H9 (cell line): ENCODE measurements at regions not wholly inside any gene's neighbourhood (a gene's known extent, or its start where the extent isn't known, plus 50 kb on each side); places are given as distances from the start of the nearest gene placed in this dataset.

Experiments used
- DNase-seq: peaks from one replicate; pipeline ENCODE4 v3.0.0-alpha.2; 2017
- H2AFZ ChIP-seq: one replicate; pipeline ENCODE4 v1.6.1; 2013; ENCODE audit warnings: mild to moderate bottlenecking, low read length, control low read depth, moderate library complexity
- H2AK5ac ChIP-seq: 2 replicates; pipeline ENCODE4 v1.6.1; 2013; ENCODE audit warnings: low read length, control low read depth, mixed read lengths; ENCODE audit not compliant: insufficient read length
- H2BK120ac ChIP-seq: one replicate; pipeline ENCODE4 v1.6.1; 2013; ENCODE audit warnings: low read depth, mild to moderate bottlenecking, low read length, control low read depth, inconsistent platforms; ENCODE audit not compliant: poor library complexity, severe bottlenecking
- H2BK12ac ChIP-seq: 2 replicates; pipeline ENCODE4 v1.6.1; 2013; ENCODE audit warnings: low read length, control low read depth, mixed read lengths, low read depth; ENCODE audit not compliant: insufficient read length
- H2BK15ac ChIP-seq: 2 replicates; pipeline ENCODE4 v1.6.1; 2013; ENCODE audit warnings: low read depth, low read length, control low read depth
- H2BK20ac ChIP-seq: one replicate; pipeline ENCODE4 v1.6.1; 2013; ENCODE audit warnings: low read depth, mild to moderate bottlenecking, low read length, control low read depth, inconsistent platforms; ENCODE audit not compliant: poor library complexity, severe bottlenecking
- H2BK5ac ChIP-seq: 2 replicates; pipeline ENCODE4 v1.6.1; 2013; ENCODE audit warnings: low read length, control low read depth, mixed read lengths; ENCODE audit not compliant: insufficient read length
- H3K14ac ChIP-seq: 2 replicates; pipeline ENCODE4 v1.6.1; 2013; ENCODE audit warnings: low read length, control low read depth; ENCODE audit not compliant: insufficient read depth
- H3K18ac ChIP-seq: 2 replicates; pipeline ENCODE4 v1.6.1; 2013; ENCODE audit warnings: low read depth, mild to moderate bottlenecking, mixed read lengths, low read length, control low read depth; ENCODE audit not compliant: insufficient read length
- H3K23ac ChIP-seq: 2 replicates; pipeline ENCODE4 v1.6.1; 2013; ENCODE audit warnings: low read length, control low read depth, mixed read lengths, low read depth; ENCODE audit not compliant: insufficient read length
- H3K23me2 ChIP-seq: 2 replicates; pipeline ENCODE4 v1.6.1; 2013; ENCODE audit warnings: low read depth, mild to moderate bottlenecking, mixed read lengths, low read length, control low read depth; ENCODE audit not compliant: insufficient read length, poor library complexity, severe bottlenecking
- H3K27ac ChIP-seq: 2 replicates; pipeline ENCODE4 v1.5.1; 2013; ENCODE audit warnings: low read length, control low read depth, mixed read lengths, low read depth; ENCODE audit not compliant: insufficient read length
- H3K27me3 ChIP-seq: 2 replicates; pipeline ENCODE4 v1.6.1; 2013; ENCODE audit warnings: low read length, control low read depth, inconsistent platforms; ENCODE audit not compliant: insufficient read depth
- H3K4ac ChIP-seq: 2 replicates; pipeline ENCODE4 v1.6.1; 2013; ENCODE audit warnings: low read depth, mild to moderate bottlenecking, control low read depth, inconsistent platforms, low read length, moderate library complexity
- H3K4me1 ChIP-seq: 2 replicates; pipeline ENCODE4 v1.6.1; 2013; ENCODE audit warnings: low read length, control low read depth, inconsistent platforms; ENCODE audit not compliant: insufficient read depth
- H3K4me2 ChIP-seq: 2 replicates; pipeline ENCODE4 v1.6.1; 2013; ENCODE audit warnings: low read length, control low read depth, mixed read lengths; ENCODE audit not compliant: insufficient read length, insufficient read depth
- H3K56ac ChIP-seq: 2 replicates; pipeline ENCODE4 v1.6.1; 2013; ENCODE audit warnings: low read depth, mild to moderate bottlenecking, mixed read lengths, low read length, control low read depth; ENCODE audit not compliant: insufficient read length
- H3K79me1 ChIP-seq: 2 replicates; pipeline ENCODE4 v1.6.1; 2013; ENCODE audit warnings: low read depth, mild to moderate bottlenecking, moderate library complexity, low read length, control low read depth, inconsistent platforms; ENCODE audit not compliant: insufficient read depth, poor library complexity, severe bottlenecking
- H3K79me2 ChIP-seq: 2 replicates; pipeline ENCODE4 v1.6.1; 2013; ENCODE audit warnings: low read length, control low read depth, inconsistent platforms; ENCODE audit not compliant: insufficient read depth
- H3K9ac ChIP-seq: 2 replicates; pipeline ENCODE4 v1.6.1; 2013; ENCODE audit warnings: low read length, control low read depth, mixed read lengths; ENCODE audit not compliant: insufficient read length; ENCODE audit errors: extremely low read depth
- H3K9me3 ChIP-seq: one replicate; pipeline ENCODE4 v1.6.1; 2013; ENCODE audit warnings: low read depth, low read length, inconsistent platforms; ENCODE audit not compliant: control insufficient read depth
- H3T11ph ChIP-seq: one replicate; pipeline ENCODE4 v1.6.1; 2013; ENCODE audit warnings: mild to moderate bottlenecking, low read length, control low read depth, inconsistent platforms
- H4K20me1 ChIP-seq: one replicate; pipeline ENCODE4 v1.6.1; 2013; ENCODE audit not compliant: control insufficient read depth, insufficient read length, insufficient read depth
- H4K5ac ChIP-seq: 2 replicates; pipeline ENCODE4 v1.6.1; 2013; ENCODE audit warnings: low read depth, mild to moderate bottlenecking, mixed read lengths, low read length, control low read depth; ENCODE audit not compliant: insufficient read length
- H4K8ac ChIP-seq: replicated peaks from 2 replicates; pipeline ENCODE4 v1.6.1; 2013; ENCODE audit warnings: low read length, control low read depth, mixed read lengths, low read depth; ENCODE audit not compliant: insufficient read length
- H4K91ac ChIP-seq: 2 replicates; pipeline ENCODE4 v1.6.1; 2013; ENCODE audit warnings: low read depth, mild to moderate bottlenecking, moderate library complexity, mixed read lengths, low read length, control low read depth; ENCODE audit not compliant: insufficient read length
- H3K27ac Mint-ChIP-seq, 3 experiments: 2 replicates in 2 of 3; 3 replicates in 1 of 3; pipeline ENCODE4 v1.8.0; 2020 to 2021; ENCODE audit warnings: mixed read lengths in 3 of 3, mild to moderate bottlenecking in 1 of 3, moderate library complexity in 1 of 3
- H3K27me3 Mint-ChIP-seq: 2 replicates; pipeline ENCODE4 v1.8.0; 2021; ENCODE audit warnings: low read depth, mild to moderate bottlenecking, moderate library complexity, mixed read lengths
- H3K36me3 Mint-ChIP-seq, 3 experiments: 2 replicates in 2 of 3; 3 replicates in 1 of 3; pipeline ENCODE4 v1.8.0; 2020 to 2021; ENCODE audit warnings: low read depth in 3 of 3, mixed read lengths in 3 of 3; ENCODE audit not compliant: insufficient read depth in 1 of 3
- H3K4me1 Mint-ChIP-seq, 2 experiments: 2 replicates each; pipeline ENCODE4 v1.8.0; 2020; ENCODE audit warnings: mixed read lengths in 2 of 2
- H3K4me3 Mint-ChIP-seq, 2 experiments: 2 replicates in 1 of 2; 3 replicates in 1 of 2; pipeline ENCODE4 v1.8.0; 2020 to 2021; ENCODE audit warnings: mild to moderate bottlenecking in 2 of 2, mixed read lengths in 2 of 2, moderate library complexity in 1 of 2
- H3K9me3 Mint-ChIP-seq, 2 experiments: 2 replicates in 1 of 2; 3 replicates in 1 of 2; pipeline ENCODE4 v1.8.0; 2020; ENCODE audit warnings: mild to moderate bottlenecking in 2 of 2, mixed read lengths in 2 of 2, moderate library complexity in 1 of 2
- WGBS: extraction: QIAGEN DNeasy Blood & Tissue Kit; methylation state at CpG from one replicate; pipeline ENCODE4 v1.1.7; 2013; ENCODE audit warnings: missing lambda C conversion rate, low lambda C conversion rate, mixed read lengths; ENCODE audit not compliant: insufficient read length; ENCODE audit errors: extremely low coverage; 5-methylcytosine and 5-hydroxymethylcytosine counted together
- TF ChIP-seq, protein P1 (sequence below): fragments of 200-600 bp; sonication (generic); conservative IDR thresholded peaks from 3 replicates; pipeline ENCODE4 v1.8.0; 2021; ENCODE audit warnings: antibody characterized with exemption, mild to moderate bottlenecking

DNA sequence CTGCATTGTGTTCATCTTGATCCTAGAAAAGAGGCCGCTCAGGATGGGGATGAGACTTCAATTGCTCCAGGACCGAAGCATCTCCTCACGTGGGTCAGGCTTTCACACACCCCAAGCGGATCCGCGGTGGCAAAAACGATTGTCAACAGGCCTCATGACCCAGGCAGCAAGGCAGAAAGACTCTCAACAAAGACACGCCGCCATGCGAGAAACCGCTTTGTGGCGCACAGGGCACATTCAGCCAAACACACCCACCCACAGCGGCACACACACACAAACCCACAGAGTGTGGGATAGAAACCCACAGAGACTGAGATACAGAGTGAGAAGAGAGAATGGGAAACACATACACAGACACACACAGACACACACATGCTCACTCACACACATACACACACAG, 483.4 kb downstream of the SPATA31A7 start:
- no peak overlapping the region for H3K56ac ChIP-seq
- peaks cover 66% of the 10 kb centered on the region for H3K9me3 ChIP-seq
- H4K5ac ChIP-seq: no peak overlapping the region
- peaks cover 5% of the 10 kb centered on the region; the same call in 1 of the 2 replicates for H3K27me3 Mint-ChIP-seq
- no peaks in the 10 kb centered on the region for H3K4me1 Mint-ChIP-seq
- peaks cover 85 to 93% of the 10 kb centered on the region in 2 experiments for H3K9me3 Mint-ChIP-seq
- no peak overlapping the region for H2BK12ac ChIP-seq
- H3K27me3 ChIP-seq: no peaks in the 10 kb centered on the region
- H4K91ac ChIP-seq: no peak overlapping the region
- DNase-seq: no peak
- no peaks in the 10 kb centered on the region for H3K79me2 ChIP-seq
- no peaks in the 10 kb centered on the region for H3K4me1 ChIP-seq
- no peaks in the 10 kb centered on the region for H4K20me1 ChIP-seq
- no peak overlapping the region for H3K4ac ChIP-seq
- H2BK20ac ChIP-seq: no peak overlapping the region
- no peak overlapping the region for H3K4me2 ChIP-seq
- no CpG with 5 or more reads among the region's 13 CpGs for WGBS
- no peak overlapping the region for H3T11ph ChIP-seq
- H4K8ac ChIP-seq: no peak overlapping the region
- H3K9ac ChIP-seq: no peak overlapping the region
- H3K23ac ChIP-seq: no peak overlapping the region
- H2BK15ac ChIP-seq: no peak overlapping the region
- no peak overlapping the region for H2AK5ac ChIP-seq
- no peak overlapping the region for H3K18ac ChIP-seq
- no peak overlapping the region for H3K14ac ChIP-seq
- TF ChIP-seq, protein P1, sequence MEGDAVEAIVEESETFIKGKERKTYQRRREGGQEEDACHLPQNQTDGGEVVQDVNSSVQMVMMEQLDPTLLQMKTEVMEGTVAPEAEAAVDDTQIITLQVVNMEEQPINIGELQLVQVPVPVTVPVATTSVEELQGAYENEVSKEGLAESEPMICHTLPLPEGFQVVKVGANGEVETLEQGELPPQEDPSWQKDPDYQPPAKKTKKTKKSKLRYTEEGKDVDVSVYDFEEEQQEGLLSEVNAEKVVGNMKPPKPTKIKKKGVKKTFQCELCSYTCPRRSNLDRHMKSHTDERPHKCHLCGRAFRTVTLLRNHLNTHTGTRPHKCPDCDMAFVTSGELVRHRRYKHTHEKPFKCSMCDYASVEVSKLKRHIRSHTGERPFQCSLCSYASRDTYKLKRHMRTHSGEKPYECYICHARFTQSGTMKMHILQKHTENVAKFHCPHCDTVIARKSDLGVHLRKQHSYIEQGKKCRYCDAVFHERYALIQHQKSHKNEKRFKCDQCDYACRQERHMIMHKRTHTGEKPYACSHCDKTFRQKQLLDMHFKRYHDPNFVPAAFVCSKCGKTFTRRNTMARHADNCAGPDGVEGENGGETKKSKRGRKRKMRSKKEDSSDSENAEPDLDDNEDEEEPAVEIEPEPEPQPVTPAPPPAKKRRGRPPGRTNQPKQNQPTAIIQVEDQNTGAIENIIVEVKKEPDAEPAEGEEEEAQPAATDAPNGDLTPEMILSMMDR: no peak
- no peak overlapping the region for H3K4me3 Mint-ChIP-seq
- H2AFZ ChIP-seq: no peak overlapping the region
- no peak overlapping the region for H2BK5ac ChIP-seq
- no peaks in the 10 kb centered on the region for H3K79me1 ChIP-seq
- H3K27ac Mint-ChIP-seq: no peak overlapping the region
- peaks cover 21 to 32% (median 28%) of the 10 kb centered on the region in 3 experiments for H3K36me3 Mint-ChIP-seq
- no peak overlapping the region for H3K27ac ChIP-seq
- H2BK120ac ChIP-seq: no peak overlapping the region
- no peaks in the 10 kb centered on the region for H3K23me2 ChIP-seq
